Left ventricle myocardium superior (tissue), 1 donor: ENCODE measurements at regions not wholly inside any gene's neighbourhood (a gene's known extent, or its start where the extent isn't known, plus 50 kb on each side); places are given as distances from the start of the nearest gene placed in this dataset.
"Not testable (repeated sequence)": the region's sequence is repeated elsewhere in the genome, so short reads cannot be mapped to it uniquely, and the experiment has no call there.

Experiments used
- ATAC-seq: fragments of 200-7000 bp; cut with Tn5 transposase; one replicate; pipeline ENCODE4 v1.9.1; 2020; ENCODE audit warnings: mild to moderate bottlenecking, moderate library complexity
- DNase-seq: peaks from one replicate; pipeline ENCODE4 v3.0.0-alpha.2; 2020
- intact Hi-C: fragments of 100-400 bp; cut with micrococcal nuclease; formaldehyde crosslinking; loops from one replicate; pipeline ENCODE4 v1.11.0; 2022
- donor health status: DM: no; HTN: yes; CAD: no; lungs with severe emphysema.

DNA sequence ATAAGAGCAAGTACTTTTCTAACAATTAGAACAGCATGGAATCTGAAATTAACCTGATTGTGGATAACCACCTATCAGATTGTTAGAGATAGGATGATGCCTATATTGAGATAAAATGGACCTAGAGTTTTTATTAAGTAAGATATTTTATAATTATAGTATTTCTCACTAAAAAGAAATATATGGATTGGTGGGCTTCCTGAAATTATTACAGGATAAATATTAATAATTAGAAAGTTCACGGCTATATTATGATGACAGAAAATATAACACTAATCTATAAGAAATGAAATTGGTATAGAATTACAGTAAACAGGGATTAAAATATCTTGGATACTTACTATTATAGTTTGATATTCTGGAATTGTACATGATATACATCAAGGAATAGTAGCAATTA, 378.0 kb upstream of the SPRY2 start:
- ATAC-seq (no peak), DNase-seq (no peak)
- intact Hi-C loops: no loop called here

DNA sequence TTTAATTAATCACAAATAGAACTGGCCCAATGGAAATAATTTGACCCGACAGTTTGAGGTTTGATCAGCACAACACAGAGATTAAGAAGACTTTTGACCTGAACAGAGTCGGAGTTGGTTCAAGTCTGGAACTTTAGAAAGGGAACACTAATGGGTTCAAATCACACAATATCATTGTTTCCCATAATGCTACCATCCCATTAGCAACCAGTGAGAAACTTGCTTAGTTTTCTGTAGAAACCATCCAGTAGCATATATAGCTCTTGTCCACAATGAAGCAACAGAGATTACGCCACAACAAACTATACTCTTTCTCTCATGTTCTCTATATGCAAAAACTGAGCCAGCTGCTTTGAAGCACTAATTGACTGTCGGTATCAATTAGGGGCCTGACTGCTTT, 376.9 kb upstream of the SPRY2 start:
- ATAC-seq (no peak), DNase-seq (no peak)
- intact Hi-C loops: no loop called here

DNA sequence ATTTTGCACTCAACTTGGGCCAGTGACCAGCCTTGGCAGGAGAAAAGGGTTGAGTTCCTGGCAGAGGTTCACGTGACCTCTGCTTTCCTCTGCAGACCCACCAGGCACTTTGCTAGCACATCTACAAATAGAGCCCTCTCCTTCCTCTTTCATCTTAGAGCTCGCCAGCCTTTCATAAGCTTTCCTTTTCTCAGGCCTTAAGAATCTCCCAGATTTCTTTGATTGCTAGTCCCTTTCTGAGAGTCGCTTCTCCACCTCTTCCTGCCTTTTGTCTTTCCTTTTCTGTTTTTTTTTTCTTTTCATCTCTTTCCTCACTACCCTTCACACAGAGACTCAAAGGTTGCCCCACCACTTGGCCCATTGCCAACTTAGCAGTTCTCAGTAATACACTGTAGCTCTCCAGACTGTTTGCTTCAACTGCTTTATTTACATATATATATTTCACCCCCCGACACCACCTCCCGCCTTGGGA, 375.7 kb upstream of the SPRY2 start:
- intact Hi-C loops: no loop called here
- DNase-seq: peak; percentile 43
- ATAC-seq: peak; percentile 98

DNA sequence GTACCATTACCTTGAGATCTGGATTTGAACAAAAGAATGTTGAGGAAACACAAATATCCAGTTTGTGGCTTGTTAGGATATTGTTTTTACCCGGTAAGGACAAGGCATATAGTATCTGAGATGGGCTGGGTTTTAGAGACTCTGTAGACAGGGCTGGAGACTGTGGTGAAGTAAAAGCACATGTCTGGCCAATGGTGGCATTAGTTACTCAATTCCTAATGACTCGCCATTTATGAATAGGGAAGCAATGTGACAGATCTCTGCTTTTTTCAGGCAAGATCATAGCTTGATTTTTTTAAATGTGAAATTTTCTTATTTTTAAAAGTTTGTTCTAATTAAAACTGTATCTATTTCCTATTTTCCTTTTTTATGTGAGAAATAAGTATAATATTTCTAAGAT, 371.1 kb upstream of the SPRY2 start:
- intact Hi-C loops: no loop called here
- no peak for DNase-seq
- no peak for ATAC-seq

DNA sequence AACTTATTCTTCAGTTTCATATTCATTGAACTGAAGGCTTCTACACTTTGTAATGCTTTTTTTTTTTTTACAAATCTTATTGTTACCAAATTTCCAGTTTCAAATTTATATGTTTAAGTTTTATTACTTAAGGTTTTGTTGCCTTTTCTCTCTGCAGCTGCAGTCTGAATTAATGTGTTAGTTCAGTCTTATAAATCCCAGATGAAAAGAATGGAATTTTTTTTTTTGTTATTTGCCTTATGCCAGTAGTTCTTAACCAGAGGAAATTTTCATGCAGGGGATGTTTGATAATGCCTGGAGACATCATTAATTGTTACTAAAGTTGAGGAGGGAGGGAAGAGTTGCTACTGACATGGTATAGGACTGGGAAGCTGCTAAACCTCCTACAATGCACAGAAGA, 367.9 kb upstream of the SPRY2 start:
- intact Hi-C loops: no loop called here
- DNase-seq (no peak), ATAC-seq (no peak)

DNA sequence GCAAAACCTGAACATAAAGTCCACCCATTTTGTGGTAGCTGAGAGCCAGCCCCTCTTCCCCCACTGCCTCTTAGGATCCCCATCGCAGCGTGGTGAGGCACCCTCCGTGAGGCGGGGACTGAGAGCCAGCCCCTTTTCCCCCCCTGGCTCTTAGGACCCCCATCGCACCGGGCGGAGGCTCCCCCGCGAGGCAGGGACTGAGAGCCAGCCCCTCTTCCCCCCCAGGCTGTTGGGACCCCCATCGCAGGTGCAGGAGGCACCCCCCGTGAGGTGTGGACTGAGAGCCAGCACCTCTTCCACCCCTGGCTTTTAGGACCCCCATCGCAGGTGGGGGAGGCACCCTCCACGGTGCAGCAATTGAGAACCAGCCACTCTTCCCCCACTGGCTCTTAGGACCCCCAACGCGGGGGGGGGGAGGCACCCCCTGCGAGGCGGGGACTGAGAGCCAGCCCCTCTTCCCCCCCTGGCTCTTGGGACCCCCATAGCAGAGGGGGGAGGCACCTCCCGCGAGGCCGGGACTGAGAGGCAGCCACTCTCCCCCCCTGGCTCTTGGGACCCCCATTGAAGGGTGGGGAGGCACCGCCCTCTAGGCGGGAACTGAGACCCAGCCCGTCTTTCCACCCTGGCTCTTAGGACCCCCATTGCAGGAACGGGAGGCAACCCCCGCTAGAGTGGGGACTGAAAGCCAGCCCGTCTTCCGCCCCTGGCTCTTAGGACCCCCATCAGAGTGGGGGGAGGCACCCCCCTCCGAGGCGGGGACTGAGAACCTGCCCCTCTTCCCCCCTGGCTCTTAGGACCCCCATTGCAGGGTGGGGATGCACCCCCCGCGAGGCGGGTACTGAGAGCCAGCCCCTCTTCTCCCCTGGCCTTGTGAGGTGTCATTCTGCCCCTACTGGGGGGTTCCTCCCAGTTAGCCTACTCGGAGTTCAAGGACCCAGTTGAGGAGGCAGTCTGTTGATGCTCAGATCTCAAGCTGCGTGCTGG, 366.4 kb upstream of the SPRY2 start:
- ATAC-seq (no peak), DNase-seq (no peak)
- intact Hi-C loops: no loop called here

DNA sequence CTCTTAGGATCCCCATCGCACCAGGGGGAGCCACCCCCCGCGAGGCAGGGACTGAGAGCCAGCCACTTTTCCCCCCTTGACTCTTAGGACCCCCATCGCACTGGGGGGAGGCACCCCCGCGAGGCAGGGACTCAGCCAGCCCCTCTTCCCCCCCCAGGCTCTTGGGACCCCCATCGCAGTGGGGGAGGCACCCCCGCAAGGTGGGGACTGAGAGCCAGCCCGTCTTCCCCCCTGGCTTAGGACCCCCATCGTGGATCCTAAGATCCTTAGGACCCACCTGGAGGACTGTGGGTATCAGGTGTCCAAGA, 365.2 kb upstream of the SPRY2 start:
- no peak for DNase-seq
- no peak for ATAC-seq
- intact Hi-C loops: no loop called here

DNA sequence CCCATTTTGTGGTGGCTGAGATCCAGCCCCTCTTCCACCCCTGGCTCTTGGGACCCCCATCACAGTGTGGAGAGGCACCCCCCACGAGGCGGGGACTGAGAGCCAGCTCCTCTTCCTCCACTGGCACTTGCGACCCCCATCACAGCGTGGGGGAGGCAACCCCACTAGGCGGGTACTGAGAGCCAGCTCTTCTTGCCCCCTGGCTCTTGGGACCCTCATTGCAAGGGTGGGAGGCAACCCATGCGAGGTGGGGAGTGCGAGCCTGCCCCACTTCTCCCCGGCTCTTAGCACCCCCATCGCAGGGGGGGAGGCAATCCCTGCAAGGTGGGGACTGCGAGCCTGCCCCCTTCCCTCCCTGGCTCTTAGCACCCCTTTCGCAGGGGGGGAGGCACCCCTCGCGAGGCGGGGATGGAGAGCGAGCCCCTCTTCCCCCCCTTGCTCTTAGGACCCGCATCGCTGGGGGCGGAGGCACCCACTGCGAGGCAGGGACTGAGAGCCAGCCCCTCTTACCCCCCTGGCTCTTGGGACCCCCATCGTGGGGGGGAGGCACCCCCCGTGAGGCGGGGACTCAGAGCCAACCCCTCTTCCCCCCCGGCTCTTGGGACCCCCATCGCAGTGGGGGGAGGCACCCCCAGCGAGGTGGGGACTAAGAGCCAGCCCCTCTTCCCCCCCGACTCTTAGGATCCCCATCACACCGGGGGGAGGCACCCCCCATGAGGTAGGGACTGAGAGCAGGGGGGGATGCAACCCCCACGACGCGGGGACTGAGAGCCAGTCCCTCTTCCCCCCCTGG, 364.6 kb upstream of the SPRY2 start:
- intact Hi-C loops: no loop called here
- no peak for DNase-seq
- ATAC-seq: no peak

DNA sequence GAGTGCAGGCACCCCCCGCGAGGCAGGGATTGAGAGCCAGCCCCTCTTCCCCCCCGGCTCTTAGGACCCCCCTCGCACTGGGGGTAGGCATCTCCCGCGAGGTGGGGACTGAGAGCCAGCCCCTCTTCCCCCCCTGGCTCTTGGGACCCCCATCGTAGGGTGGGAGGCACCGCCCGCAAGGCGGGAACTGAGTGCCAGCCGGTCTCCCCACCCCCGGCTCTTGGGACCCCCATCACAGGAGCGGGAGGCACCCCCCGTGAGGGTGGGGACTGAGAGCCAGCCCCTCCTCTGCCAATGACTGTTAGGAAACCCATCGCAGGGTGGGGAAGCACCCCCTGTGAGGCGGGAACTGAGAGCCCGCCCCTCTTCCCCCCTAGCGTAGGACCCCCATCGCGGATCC, 363.4 kb upstream of the SPRY2 start:
- no peak for DNase-seq

DNA sequence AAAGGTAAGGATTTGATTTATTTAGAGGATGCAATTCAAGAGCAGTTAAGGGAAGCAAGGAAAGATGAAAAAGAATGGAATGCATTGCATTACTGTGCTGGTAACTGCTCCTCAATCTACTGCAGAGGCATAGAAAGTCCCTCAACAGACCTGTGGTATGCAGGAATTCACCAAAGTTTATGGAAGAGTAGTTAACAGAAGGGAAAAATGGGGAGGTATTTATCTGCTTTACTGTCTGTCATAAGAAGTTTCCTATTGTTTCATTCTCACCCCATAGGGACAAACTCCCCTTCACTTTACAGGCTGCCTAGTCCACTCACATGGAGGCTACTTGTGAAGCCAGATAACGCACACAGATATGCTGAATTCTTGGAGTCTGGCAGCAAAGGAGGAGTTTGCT, 354.9 kb upstream of the SPRY2 start:
- no peak for ATAC-seq
- no peak for DNase-seq
- intact Hi-C loops: no loop called here

More for the DNA sequence above, 363.4 kb upstream of the SPRY2 start:
- ATAC-seq: no peak
- intact Hi-C loops: no loop called here

DNA sequence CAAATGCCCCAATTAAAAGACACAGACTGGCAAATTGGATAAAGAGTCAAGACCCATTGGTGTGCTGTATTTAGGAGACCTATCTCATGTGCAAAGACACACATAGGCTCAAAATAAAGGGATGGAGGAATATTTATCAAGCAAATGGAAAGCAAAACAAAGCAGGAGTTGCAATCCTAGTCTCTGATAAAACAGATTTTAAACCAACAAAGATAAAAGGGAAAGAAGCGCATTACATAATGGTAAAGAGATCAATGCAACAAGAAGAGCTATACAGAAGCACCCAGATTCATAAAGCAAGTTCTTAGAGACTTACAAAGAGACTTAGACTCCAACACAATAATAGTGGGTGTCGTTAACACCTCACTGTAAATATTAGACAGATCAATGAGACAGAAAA, 350.9 kb upstream of the SPRY2 start:
- ATAC-seq, intact Hi-C loops, DNase-seq: not testable (repeated sequence)

DNA sequence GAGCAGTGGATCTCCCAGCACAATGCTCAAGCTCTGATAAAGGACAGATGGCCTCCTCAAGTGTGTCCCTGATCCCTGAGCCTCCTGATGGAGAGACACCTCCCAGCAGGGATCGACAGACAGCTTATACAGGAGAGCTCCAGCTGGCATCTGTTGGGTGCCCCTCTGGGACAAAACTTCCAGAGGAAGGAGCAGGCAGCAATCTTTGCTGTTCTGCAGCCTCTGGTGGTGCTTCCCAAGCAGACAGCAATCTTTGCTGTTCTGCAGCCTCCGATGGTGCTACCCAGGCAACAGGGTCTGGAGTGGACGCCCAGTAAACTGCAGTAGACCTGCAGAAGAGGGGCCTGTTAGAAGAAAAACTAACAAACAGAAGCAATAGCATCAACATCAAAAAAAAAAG, 349.3 kb upstream of the SPRY2 start:
- intact Hi-C loops: no loop called here
- DNase-seq (no peak), ATAC-seq (no peak)

DNA sequence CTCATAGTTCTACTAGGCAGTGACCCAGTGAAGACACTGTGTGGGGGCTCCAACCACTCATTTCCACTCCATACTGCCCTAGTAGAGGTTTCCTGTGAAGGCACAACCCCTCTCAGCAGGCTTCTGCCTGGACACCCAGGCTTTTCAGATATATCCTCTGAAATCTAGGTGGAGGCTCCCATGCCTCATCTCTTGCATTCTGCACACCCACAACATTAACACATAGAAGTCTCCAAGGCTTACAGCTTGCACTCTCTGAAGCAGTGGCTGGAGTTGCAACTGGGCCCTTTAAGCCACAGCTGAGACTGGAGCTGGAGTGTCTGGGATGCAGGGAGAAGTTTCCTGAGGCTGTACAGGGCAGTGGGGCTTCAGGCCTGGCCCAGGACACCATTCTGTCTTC, 347.7 kb upstream of the SPRY2 start:
- intact Hi-C loops: no loop called here
- DNase-seq (no peak), ATAC-seq (no peak)

DNA sequence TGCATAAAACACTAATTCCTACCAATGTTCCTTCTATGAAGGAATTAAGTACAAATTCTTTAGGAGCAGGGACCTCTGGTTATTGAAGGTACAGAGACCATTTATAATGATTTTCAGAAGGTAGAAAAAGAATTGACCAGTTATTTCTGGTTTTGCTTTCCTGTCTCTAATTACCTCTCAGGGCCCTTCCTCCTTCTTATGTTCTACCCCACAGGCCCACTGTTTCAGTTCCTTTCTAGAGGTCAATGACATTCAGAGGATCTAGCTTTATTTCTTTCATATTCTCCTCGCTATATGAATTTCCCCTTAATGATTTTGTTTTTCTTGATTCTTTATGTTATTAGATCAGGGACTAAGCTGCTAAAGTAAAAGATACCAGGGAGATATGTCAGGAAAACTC, 345.0 kb upstream of the SPRY2 start:
- intact Hi-C loops: no loop called here
- DNase-seq (no peak), ATAC-seq (no peak)

DNA sequence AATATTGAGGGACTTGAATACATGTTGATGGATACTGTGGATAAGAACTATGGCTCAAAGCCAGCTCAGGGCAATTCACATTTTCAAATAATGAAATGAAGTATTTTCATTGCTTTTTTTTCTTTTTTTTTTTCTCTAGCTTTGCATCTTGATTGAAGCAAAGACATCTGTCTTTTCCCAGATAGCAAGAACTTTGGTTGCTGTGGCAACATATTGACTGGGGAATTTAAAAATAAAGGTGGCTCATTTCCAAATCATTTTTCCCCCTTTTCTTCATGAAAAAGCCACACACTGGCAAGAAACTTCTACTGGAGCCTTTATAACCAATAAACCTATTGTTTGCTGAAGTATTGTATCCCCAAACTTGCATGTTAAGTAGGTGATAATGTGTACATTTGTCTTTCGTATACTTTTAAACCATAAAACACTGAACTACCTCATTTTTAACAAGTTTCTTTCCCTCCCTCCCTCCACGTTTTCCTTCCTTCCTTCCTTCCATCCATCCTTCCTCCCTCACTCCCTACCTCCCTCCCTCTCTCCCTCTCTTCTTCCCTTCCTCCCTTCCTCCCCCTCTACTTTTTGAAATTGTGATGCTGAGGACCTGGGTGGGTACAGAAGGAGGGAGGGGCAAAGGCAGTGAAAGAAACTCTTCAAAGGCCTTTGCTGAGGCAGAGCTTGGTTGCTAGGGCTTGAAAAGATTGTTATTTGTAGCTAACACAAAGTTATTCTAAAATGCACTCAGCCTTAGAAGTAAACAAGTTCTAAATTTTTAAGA, 343.5 kb upstream of the SPRY2 start:
- ATAC-seq: no peak
- intact Hi-C loops: no loop called here
- DNase-seq: no peak

DNA sequence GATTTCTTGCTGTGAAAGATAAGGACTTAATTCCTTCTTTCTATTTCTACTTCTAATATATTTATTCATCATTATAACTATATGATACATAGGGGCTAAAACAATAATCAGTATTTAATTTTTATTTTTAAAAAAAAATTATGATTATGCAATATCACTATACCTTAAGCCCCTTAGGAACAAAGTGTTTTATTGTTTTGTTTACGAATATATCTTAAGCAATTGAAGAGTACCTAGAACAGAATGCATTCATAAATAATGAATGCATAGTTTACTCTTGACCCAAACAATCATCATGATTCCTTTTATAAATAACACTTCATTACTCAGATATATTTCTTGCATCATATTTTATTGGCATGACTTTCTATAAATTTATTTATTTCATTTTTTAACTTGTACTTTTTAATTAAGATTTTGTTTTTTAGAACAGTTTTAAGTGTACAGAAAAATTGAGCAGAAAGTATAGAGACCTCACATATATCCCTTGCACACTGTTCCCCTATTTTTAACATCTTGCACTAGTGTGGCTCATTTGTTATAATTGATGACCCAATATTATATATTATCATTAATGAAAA, 339.9 kb upstream of the SPRY2 start:
- intact Hi-C loops: no loop called here
- DNase-seq (no peak), ATAC-seq (no peak)

DNA sequence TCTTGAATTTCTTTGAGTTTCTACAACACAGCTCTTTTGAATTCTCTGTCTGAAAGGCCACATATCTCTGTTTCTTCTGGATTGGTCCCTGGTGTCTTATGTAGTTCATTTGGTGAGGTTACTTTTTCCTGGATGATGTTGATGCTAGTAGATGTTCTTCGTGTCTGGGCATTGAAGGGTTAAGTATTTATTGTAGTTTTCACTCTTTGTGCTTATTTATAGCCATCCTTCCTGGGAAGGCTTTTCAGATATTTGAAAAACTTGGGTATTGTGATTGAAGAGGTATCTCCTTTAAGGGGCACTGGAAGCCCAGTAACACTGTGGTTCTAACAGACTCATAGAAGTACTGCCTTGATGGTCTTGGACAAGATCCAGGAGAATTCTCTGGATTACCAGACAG, 338.5 kb upstream of the SPRY2 start:
- no peak for ATAC-seq
- intact Hi-C loops: no loop called here
- no peak for DNase-seq

DNA sequence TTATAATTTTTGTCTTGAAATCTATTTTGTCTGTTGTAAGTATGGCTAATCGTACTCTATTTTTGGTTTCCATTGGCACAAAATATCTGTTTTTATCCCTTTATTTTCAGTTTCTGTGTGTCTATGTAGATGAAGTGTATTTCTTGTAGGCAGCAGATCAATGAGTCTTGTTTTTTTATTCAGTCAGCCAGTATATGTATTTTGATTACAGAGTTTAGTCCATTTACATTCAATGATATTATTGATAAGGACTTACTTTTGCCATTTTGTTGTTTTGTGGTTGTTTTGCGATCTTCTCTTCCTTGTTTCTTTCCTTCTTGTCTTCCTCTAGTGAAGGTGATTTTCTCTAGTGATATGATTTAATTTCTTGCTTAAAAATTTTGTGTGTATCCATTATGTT, 336.3 kb upstream of the SPRY2 start:
- ATAC-seq (no peak), DNase-seq (no peak)
- intact Hi-C loops: no loop called here

DNA sequence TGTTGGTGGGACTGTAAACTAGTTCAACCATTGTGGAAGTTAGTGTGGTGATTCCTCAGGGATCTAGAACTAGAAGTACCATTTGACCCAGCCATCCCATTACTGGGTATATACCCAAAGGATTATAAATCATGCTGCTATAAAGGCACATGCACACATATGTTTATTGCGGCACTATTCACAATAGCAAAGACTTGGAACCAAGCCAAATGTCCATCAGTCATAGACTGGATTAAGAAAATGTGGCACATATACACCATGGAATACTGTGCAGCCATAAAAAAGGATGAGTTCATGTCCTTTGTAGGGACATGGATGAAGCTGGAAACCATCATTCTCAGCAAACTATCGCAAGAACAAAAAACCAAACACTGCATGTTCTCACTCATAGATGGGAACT, 334.5 kb upstream of the SPRY2 start:
- DNase-seq, intact Hi-C loops, ATAC-seq: not testable (repeated sequence)
